Liver (tissue), 8 donors: ENCODE measurements at regions not wholly inside any gene's neighbourhood (a gene's known extent, or its start where the extent isn't known, plus 50 kb on each side); places are given as distances from the start of the nearest gene placed in this dataset.

Experiments used
- DNase-seq: peaks from one replicate; pipeline ENCODE4 v3.0.0-alpha.2; 2017; ENCODE audit warnings: low spot score
- H3K27ac ChIP-seq, 2 donors: one replicate each; pipeline ENCODE4 v1.7.0; 2013; ENCODE audit warnings: inconsistent platforms in 2 of 2, low read length in 2 of 2, control low read depth in 1 of 2, low read depth in 1 of 2, mild to moderate bottlenecking in 1 of 2
- H3K27me3 ChIP-seq, 4 donors: one replicate each; pipeline versions ENCODE4 v1.6.1 to v1.7.0; 2013; ENCODE audit warnings: low read length in 3 of 4, inconsistent platforms in 1 of 4, mild to moderate bottlenecking in 1 of 4, moderate library complexity in 1 of 4; ENCODE audit not compliant: control insufficient read depth in 4 of 4, insufficient read depth in 4 of 4
- H3K36me3 ChIP-seq, 4 donors: one replicate each; pipeline versions ENCODE4 v1.6.1 to v1.7.0; 2013; ENCODE audit warnings: low read length in 3 of 4, mild to moderate bottlenecking in 3 of 4, low read depth in 1 of 4, moderate library complexity in 1 of 4; ENCODE audit not compliant: control insufficient read depth in 4 of 4, insufficient read depth in 3 of 4
- H3K4me1 ChIP-seq, 4 donors: one replicate each; pipeline versions ENCODE4 v1.6.1 to v1.7.0; 2013; ENCODE audit warnings: low read length in 3 of 4, mild to moderate bottlenecking in 3 of 4, moderate library complexity in 1 of 4; ENCODE audit not compliant: control insufficient read depth in 4 of 4, insufficient read depth in 4 of 4
- H3K4me3 ChIP-seq, 3 donors: one replicate each; pipeline versions ENCODE4 v1.6.1 to v1.7.0; 2013; ENCODE audit warnings: low read length in 3 of 3, control low read depth in 1 of 3, low read depth in 1 of 3, mild to moderate bottlenecking in 1 of 3
- H3K9ac ChIP-seq, 2 donors: one replicate each; pipeline ENCODE4 v1.7.0; 2013; ENCODE audit warnings: low read length in 2 of 2, mild to moderate bottlenecking in 2 of 2, moderate library complexity in 2 of 2, control low read depth in 1 of 2, low read depth in 1 of 2
- H3K9me3 ChIP-seq, 4 donors: one replicate each; pipeline versions ENCODE4 v1.6.1 to v1.7.0; 2013; ENCODE audit warnings: low read length in 3 of 4; ENCODE audit not compliant: control insufficient read depth in 4 of 4
- EGR1 ChIP-seq, 2 donors: IDR thresholded peaks; 2 replicates each; pipeline ENCODE4 v1.6.1; 2016 to 2018; ENCODE audit warnings: antibody characterized with exemption in 2 of 2, low read depth in 2 of 2
- FOXA1 ChIP-seq: IDR thresholded peaks from 2 replicates; pipeline ENCODE4 v1.6.1; 2016; ENCODE audit warnings: antibody characterized with exemption
- FOXA2 ChIP-seq: IDR thresholded peaks from 2 replicates; pipeline ENCODE4 v1.6.1; 2016; ENCODE audit warnings: antibody characterized with exemption
- GABPA ChIP-seq, 2 donors: IDR thresholded peaks in 1 of 2; conservative IDR thresholded peaks in 1 of 2; 2 replicates each; pipeline ENCODE4 v1.6.1; 2016; ENCODE audit warnings: antibody characterized with exemption in 2 of 2, mild to moderate bottlenecking in 1 of 2, moderate library complexity in 1 of 2
- HNF4A ChIP-seq, 2 donors: conservative IDR thresholded peaks; 2 replicates each; pipeline ENCODE4 v1.6.1; 2016; ENCODE audit warnings: antibody characterized with exemption in 2 of 2, mild to moderate bottlenecking in 2 of 2
- HNF4G ChIP-seq: IDR thresholded peaks from 2 replicates; pipeline ENCODE4 v1.6.1; 2016; ENCODE audit warnings: antibody characterized with exemption
- JUND ChIP-seq, 2 donors: IDR thresholded peaks; 2 replicates each; pipeline ENCODE4 v1.6.1; 2016; ENCODE audit warnings: antibody characterized with exemption in 2 of 2
- NR2F2 ChIP-seq: IDR thresholded peaks from 2 replicates; pipeline ENCODE4 v1.6.1; 2016; ENCODE audit warnings: antibody characterized with exemption
- RAD21 ChIP-seq, 2 donors: IDR thresholded peaks; 2 replicates each; pipeline ENCODE4 v1.6.1; 2016; ENCODE audit warnings: antibody characterized with exemption in 2 of 2, mild to moderate bottlenecking in 2 of 2
- RXRA ChIP-seq, 2 donors: IDR thresholded peaks; 2 replicates each; pipeline ENCODE4 v1.6.1; 2017 to 2018; ENCODE audit warnings: antibody characterized with exemption in 2 of 2, mild to moderate bottlenecking in 1 of 2
- SP1 ChIP-seq: IDR thresholded peaks from 2 replicates; pipeline ENCODE4 v1.6.1; 2018; ENCODE audit warnings: antibody characterized with exemption, mild to moderate bottlenecking
- TAF1 ChIP-seq: conservative IDR thresholded peaks from 2 replicates; pipeline ENCODE4 v1.6.1; 2016; ENCODE audit warnings: antibody characterized with exemption, mild to moderate bottlenecking
- YY1 ChIP-seq: IDR thresholded peaks from 2 replicates; pipeline ENCODE4 v1.6.1; 2016; ENCODE audit warnings: antibody characterized with exemption, mild to moderate bottlenecking
- WGBS: extraction: QIAGEN DNeasy Blood & Tissue Kit; methylation state at CpG from one replicate; pipeline ENCODE4 v1.1.7; 2013; 5-methylcytosine and 5-hydroxymethylcytosine counted together
- TF ChIP-seq, protein P1 (sequence below): IDR thresholded peaks from 2 replicates; pipeline ENCODE4 v1.6.1; 2016; ENCODE audit warnings: antibody characterized with exemption
- TF ChIP-seq, protein P2 (sequence below): IDR thresholded peaks from 2 replicates; pipeline ENCODE4 v1.6.1; 2016; ENCODE audit warnings: antibody characterized with exemption
- TF ChIP-seq, protein P3 (sequence below): IDR thresholded peaks from 2 replicates; pipeline ENCODE4 v1.6.1; 2016; ENCODE audit warnings: antibody characterized with exemption
- TF ChIP-seq, protein P4 (sequence below): fragments of 150-350 bp; IDR thresholded peaks from 2 replicates; pipeline ENCODE4 v1.5.1; 2017; ENCODE audit warnings: improper control_type of control experiment, low read depth, low read length; ENCODE audit not compliant: missing input control
- TF ChIP-seq, protein P5 (sequence below): IDR thresholded peaks from 2 replicates; pipeline ENCODE4 v1.6.1; 2016; ENCODE audit warnings: antibody characterized with exemption, mild to moderate bottlenecking
- donor health status: healthy.
- donor health status: healthy.
- donor health status: healthy.
- donor health status: healthy.
- donor health status: healthy.

DNA sequence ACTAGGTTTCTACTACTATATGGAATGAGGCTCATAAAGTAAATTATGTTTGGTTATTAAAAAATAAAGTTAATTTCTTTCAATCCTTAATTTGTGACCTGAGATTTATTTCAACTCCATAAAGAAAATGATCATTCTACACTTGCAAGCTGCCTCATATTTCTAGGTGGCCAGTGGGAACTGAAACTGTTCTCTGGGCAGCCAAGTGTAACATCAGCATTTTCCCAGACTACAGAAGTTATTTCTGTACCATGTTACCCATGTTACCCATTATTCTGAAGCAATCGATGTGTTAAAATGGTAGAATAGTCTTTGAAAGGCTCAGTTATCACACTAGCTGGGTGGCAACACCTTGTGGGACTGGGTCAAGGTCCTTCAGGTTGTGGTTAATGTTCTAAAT, 139.3 kb upstream of the FBXO11 start:
- no peak overlapping the region for H3K4me3 ChIP-seq
- no peaks in the 10 kb centered on the region for H3K9me3 ChIP-seq
- H3K4me1 ChIP-seq = no peaks in the 10 kb centered on the region
- no peaks in the 10 kb centered on the region for H3K36me3 ChIP-seq
- no peak for DNase-seq
- no peaks in the 10 kb centered on the region for H3K27me3 ChIP-seq
- no peak overlapping the region for H3K9ac ChIP-seq
- TF ChIP-seq, protein P1, sequence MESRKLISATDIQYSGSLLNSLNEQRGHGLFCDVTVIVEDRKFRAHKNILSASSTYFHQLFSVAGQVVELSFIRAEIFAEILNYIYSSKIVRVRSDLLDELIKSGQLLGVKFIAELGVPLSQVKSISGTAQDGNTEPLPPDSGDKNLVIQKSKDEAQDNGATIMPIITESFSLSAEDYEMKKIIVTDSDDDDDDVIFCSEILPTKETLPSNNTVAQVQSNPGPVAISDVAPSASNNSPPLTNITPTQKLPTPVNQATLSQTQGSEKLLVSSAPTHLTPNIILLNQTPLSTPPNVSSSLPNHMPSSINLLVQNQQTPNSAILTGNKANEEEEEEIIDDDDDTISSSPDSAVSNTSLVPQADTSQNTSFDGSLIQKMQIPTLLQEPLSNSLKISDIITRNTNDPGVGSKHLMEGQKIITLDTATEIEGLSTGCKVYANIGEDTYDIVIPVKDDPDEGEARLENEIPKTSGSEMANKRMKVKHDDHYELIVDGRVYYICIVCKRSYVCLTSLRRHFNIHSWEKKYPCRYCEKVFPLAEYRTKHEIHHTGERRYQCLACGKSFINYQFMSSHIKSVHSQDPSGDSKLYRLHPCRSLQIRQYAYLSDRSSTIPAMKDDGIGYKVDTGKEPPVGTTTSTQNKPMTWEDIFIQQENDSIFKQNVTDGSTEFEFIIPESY = no peak
- no peak for TF ChIP-seq TAF1
- H3K27ac ChIP-seq = no peak overlapping the region
- WGBS = 89% methylated on average over 1 of the region's 1 CpG

DNA sequence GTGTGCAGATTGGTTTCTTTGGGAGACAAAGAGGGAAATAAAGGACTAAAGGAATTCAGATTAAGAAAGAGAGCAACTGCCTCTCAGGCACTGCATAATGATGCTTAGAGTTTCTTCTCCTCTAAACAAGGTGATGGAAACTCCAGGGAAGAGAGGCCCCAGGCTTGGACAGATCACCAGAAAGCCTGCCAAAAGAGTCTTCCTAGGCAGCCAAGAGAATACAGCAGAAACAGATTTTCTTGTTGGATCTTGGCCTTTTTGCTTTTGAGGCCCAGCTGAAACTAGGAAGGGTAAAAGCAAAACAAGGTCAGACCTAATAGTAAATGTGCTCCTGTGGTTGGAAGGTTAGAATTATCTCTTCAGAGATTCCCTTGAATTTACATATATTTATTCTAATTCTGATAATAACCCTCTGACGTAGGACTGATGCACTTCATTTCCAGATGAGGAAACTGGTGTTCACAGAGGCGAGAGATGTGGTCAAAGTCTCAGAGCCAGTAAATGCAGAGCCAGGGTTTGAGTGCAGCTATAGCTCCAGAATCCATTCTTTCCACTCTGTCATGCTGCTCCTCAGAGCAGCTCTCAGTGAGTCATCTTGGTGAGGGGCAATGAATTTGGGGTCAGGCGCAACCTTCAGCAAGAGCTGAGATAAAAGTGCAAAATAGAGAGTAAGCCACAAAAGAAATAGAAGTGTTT, 142.3 kb upstream of the FBXO11 start:
- Histone ChIP-seq H3K36me3 (no peaks in the 10 kb centered on the region), H3K4me1 (no peaks in the 10 kb centered on the region), H3K9me3 (no peaks in the 10 kb centered on the region), H3K27me3 (no peaks in the 10 kb centered on the region), H3K4me3 (no peak overlapping the region), H3K27ac (no peak overlapping the region), H3K9ac (no peak overlapping the region)
- no peak for DNase-seq
- TF ChIP-seq, protein P2, sequence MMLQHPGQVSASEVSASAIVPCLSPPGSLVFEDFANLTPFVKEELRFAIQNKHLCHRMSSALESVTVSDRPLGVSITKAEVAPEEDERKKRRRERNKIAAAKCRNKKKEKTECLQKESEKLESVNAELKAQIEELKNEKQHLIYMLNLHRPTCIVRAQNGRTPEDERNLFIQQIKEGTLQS = no peak
- TF ChIP-seq TAF1 (no peak), HNF4G (no peak), GABPA (IDR thresholded peaks at IDR 0.05 in 1 of 2, conservative IDR thresholded peaks at IDR 0.05 in 1 of 2) (no peak), JUND (IDR thresholded peaks at IDR 0.05) (no peak), RXRA (IDR thresholded peaks at IDR 0.05) (no peak), EGR1 (IDR thresholded peaks at IDR 0.05; ENCODE audit: low read depth in 2 of 2) (no peak), FOXA2 (no peak), FOXA1 (no peak), YY1 (no peak), HNF4A (conservative IDR thresholded peaks at IDR 0.05) (no peak), RAD21 (IDR thresholded peaks at IDR 0.05) (no peak), NR2F2 (no peak), SP1 (no peak)
- TF ChIP-seq, protein P3, sequence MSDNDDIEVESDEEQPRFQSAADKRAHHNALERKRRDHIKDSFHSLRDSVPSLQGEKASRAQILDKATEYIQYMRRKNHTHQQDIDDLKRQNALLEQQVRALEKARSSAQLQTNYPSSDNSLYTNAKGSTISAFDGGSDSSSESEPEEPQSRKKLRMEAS = no peak
- TF ChIP-seq, protein P1 = no peak
- TF ChIP-seq, protein P4, sequence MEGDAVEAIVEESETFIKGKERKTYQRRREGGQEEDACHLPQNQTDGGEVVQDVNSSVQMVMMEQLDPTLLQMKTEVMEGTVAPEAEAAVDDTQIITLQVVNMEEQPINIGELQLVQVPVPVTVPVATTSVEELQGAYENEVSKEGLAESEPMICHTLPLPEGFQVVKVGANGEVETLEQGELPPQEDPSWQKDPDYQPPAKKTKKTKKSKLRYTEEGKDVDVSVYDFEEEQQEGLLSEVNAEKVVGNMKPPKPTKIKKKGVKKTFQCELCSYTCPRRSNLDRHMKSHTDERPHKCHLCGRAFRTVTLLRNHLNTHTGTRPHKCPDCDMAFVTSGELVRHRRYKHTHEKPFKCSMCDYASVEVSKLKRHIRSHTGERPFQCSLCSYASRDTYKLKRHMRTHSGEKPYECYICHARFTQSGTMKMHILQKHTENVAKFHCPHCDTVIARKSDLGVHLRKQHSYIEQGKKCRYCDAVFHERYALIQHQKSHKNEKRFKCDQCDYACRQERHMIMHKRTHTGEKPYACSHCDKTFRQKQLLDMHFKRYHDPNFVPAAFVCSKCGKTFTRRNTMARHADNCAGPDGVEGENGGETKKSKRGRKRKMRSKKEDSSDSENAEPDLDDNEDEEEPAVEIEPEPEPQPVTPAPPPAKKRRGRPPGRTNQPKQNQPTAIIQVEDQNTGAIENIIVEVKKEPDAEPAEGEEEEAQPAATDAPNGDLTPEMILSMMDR = no peak
- TF ChIP-seq, protein P5, sequence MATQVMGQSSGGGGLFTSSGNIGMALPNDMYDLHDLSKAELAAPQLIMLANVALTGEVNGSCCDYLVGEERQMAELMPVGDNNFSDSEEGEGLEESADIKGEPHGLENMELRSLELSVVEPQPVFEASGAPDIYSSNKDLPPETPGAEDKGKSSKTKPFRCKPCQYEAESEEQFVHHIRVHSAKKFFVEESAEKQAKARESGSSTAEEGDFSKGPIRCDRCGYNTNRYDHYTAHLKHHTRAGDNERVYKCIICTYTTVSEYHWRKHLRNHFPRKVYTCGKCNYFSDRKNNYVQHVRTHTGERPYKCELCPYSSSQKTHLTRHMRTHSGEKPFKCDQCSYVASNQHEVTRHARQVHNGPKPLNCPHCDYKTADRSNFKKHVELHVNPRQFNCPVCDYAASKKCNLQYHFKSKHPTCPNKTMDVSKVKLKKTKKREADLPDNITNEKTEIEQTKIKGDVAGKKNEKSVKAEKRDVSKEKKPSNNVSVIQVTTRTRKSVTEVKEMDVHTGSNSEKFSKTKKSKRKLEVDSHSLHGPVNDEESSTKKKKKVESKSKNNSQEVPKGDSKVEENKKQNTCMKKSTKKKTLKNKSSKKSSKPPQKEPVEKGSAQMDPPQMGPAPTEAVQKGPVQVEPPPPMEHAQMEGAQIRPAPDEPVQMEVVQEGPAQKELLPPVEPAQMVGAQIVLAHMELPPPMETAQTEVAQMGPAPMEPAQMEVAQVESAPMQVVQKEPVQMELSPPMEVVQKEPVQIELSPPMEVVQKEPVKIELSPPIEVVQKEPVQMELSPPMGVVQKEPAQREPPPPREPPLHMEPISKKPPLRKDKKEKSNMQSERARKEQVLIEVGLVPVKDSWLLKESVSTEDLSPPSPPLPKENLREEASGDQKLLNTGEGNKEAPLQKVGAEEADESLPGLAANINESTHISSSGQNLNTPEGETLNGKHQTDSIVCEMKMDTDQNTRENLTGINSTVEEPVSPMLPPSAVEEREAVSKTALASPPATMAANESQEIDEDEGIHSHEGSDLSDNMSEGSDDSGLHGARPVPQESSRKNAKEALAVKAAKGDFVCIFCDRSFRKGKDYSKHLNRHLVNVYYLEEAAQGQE = no peak
- 95% methylated on average over 3 of the region's 3 CpGs for WGBS
